SK-N-SH treated with all-trans-retinoic acid at 6 μM for 48 hours (cell line): ENCODE measurements at regions not wholly inside any gene's neighbourhood (a gene's known extent, or its start where the extent isn't known, plus 50 kb on each side); places are given as distances from the start of the nearest gene placed in this dataset.

Experiments
- ATAC-seq: fragments of 200-7000 bp; cut with Tn5 transposase; 3 replicates; pipeline ENCODE4 v1.9.1; 2020; ENCODE audit warnings: mild to moderate bottlenecking, moderate library complexity
- BACH2 ChIP-seq: fragments of 250-450 bp; sonication (Bioruptor Pico); IDR thresholded peaks from 2 replicates; pipeline ENCODE4 v1.9.0; 2021; ENCODE audit warnings: mild to moderate bottlenecking, borderline replicate concordance
- CREB5 ChIP-seq: fragments of 250-450 bp; sonication (Bioruptor Pico); IDR thresholded peaks from 2 replicates; pipeline ENCODE4 v1.5.1; 2020; ENCODE audit warnings: low read depth, mild to moderate bottlenecking, moderate library complexity
- CSDC2 ChIP-seq: fragments of 250-450 bp; sonication (Bioruptor Pico); IDR thresholded peaks from 2 replicates; pipeline ENCODE4 v1.5.0; 2020; ENCODE audit warnings: mild to moderate bottlenecking, moderate library complexity
- ESRRG ChIP-seq: fragments of 250-450 bp; sonication (Bioruptor Pico); IDR thresholded peaks from 2 replicates; pipeline ENCODE4 v1.6.1; 2021; ENCODE audit warnings: mild to moderate bottlenecking
- GLIS3 ChIP-seq: fragments of 250-450 bp; sonication (Bioruptor Pico); IDR thresholded peaks from 2 replicates; pipeline ENCODE4 v1.5.0; 2020; ENCODE audit warnings: mild to moderate bottlenecking, moderate library complexity
- ISL1 ChIP-seq: fragments of 250-450 bp; sonication (Bioruptor Pico); IDR thresholded peaks from 2 replicates; pipeline ENCODE4 v2.1.2; 2022; ENCODE audit warnings: mild to moderate bottlenecking, moderate library complexity
- OSR1 ChIP-seq: fragments of 250-450 bp; sonication (Bioruptor Pico); IDR thresholded peaks from 2 replicates; pipeline ENCODE4 v1.8.0; 2022; ENCODE audit warnings: moderate library complexity, mild to moderate bottlenecking, inconsistent platforms
- PPARA ChIP-seq: fragments of 250-450 bp; sonication (Bioruptor Pico); IDR thresholded peaks from 2 replicates; pipeline ENCODE4 v1.5.0; 2020; ENCODE audit warnings: mild to moderate bottlenecking, borderline replicate concordance
- RARB ChIP-seq: fragments of 250-450 bp; sonication (Bioruptor Pico); IDR thresholded peaks from 2 replicates; pipeline ENCODE4 v1.8.0; 2021; ENCODE audit warnings: mild to moderate bottlenecking, moderate library complexity
- SNAI2 ChIP-seq: fragments of 250-450 bp; sonication (Bioruptor Pico); IDR thresholded peaks from 2 replicates; pipeline ENCODE4 v1.5.0; 2020; ENCODE audit warnings: mild to moderate bottlenecking, moderate library complexity
- TCF4 ChIP-seq: fragments of 250-450 bp; sonication (Bioruptor Pico); IDR thresholded peaks from 2 replicates; pipeline ENCODE4 v1.8.0; 2021; ENCODE audit warnings: mild to moderate bottlenecking, moderate library complexity, borderline replicate concordance
- TOX ChIP-seq: fragments of 250-450 bp; sonication (Bioruptor Pico); IDR thresholded peaks from 2 replicates; pipeline ENCODE4 v1.8.0; 2021; ENCODE audit warnings: mild to moderate bottlenecking, moderate library complexity, borderline replicate concordance
- ZC3H10 ChIP-seq: fragments of 250-450 bp; sonication (Bioruptor Pico); IDR thresholded peaks from 2 replicates; pipeline ENCODE4 v1.5.1; 2021; ENCODE audit warnings: mild to moderate bottlenecking, moderate library complexity
- ZFP3 ChIP-seq: fragments of 250-450 bp; sonication (Bioruptor Pico); IDR thresholded peaks from 2 replicates; pipeline ENCODE4 v1.5.0; 2020; ENCODE audit warnings: mild to moderate bottlenecking, moderate library complexity
- ZNF565 ChIP-seq: fragments of 450-650 bp; formaldehyde crosslinking; conservative IDR thresholded peaks from 2 replicates; pipeline ENCODE4 v1.5.0; 2020; ENCODE audit warnings: low read depth, mild to moderate bottlenecking, moderate library complexity
- ZNF70 ChIP-seq: fragments of 450-650 bp; formaldehyde crosslinking; IDR thresholded peaks from 2 replicates; pipeline ENCODE4 v1.5.0; 2020; ENCODE audit warnings: mild to moderate bottlenecking, moderate library complexity
- ZNF8 ChIP-seq: fragments of 450-650 bp; formaldehyde crosslinking; IDR thresholded peaks from 2 replicates; pipeline ENCODE4 v1.5.0; 2020; ENCODE audit warnings: mild to moderate bottlenecking, moderate library complexity
- TF ChIP-seq, protein P1 (sequence below): fragments of 250-450 bp; sonication (Bioruptor Pico); IDR thresholded peaks from 2 replicates; pipeline ENCODE4 v1.5.0; 2020; ENCODE audit warnings: mild to moderate bottlenecking, moderate library complexity
- TF ChIP-seq, protein P2 (sequence below): fragments of 250-450 bp; sonication (Bioruptor Pico); IDR thresholded peaks from 2 replicates; pipeline ENCODE4 v1.8.0; 2021; ENCODE audit warnings: low read depth, mild to moderate bottlenecking, moderate library complexity, borderline replicate concordance
- TF ChIP-seq, protein P3 (sequence below): fragments of 250-450 bp; sonication (Bioruptor Pico); IDR thresholded peaks from 2 replicates; pipeline ENCODE4 v1.8.0; 2020; ENCODE audit warnings: mild to moderate bottlenecking, moderate library complexity, borderline replicate concordance

- TF ChIP-seq ZC3H10 (CRISPR knock-in tag): no peak
- no peak for ATAC-seq
These were observed 170.4 kb downstream of the RHOU start for GRCh38 chr1:228905701-228906101.

DNA sequence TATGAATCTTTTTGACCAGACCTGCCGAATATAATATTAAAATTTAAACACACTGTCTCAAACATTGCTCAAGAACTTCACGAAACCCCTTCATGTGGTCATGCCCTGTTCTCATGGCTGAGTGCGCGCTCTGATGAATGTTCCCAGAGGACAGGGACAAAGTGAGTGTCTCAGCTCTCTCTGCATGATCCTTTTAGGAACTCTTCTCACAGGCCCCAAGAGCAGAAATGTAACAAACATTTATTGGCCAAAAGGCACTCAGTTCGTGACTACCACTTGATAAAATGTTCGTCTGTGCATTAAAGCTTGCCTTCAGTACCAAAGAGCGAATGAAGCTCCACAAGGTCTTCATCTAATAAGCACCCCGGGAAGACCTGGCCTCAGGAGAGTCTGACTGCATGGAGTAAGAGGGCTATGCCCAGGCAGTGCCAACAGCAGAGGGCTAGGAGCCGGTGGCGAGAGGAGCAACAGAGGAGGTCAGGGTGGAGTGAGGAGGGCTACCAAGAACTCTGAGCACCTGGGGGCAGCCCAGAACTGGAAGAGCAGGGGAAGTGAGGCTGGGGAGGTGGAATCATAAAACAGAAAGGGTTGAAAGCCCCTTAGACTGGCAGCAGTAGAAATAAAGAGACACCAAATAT lies 171.1 kb downstream of the RHOU start:
- TF ChIP-seq SNAI2 (CRISPR knock-in tag) (no peak), ZNF8 (CRISPR knock-in tag) (no peak), ESRRG (CRISPR knock-in tag) (no peak), ISL1 (CRISPR knock-in tag) (no peak), RARB (no peak), ZNF565 (CRISPR knock-in tag) (no peak), GLIS3 (CRISPR knock-in tag) (no peak), BACH2 (CRISPR knock-in tag) (no peak), TCF4 (no peak), PPARA (no peak), OSR1 (CRISPR knock-in tag) (no peak), CSDC2 (CRISPR knock-in tag) (no peak), ZFP3 (CRISPR knock-in tag) (no peak)
- TF ChIP-seq, protein P1, sequence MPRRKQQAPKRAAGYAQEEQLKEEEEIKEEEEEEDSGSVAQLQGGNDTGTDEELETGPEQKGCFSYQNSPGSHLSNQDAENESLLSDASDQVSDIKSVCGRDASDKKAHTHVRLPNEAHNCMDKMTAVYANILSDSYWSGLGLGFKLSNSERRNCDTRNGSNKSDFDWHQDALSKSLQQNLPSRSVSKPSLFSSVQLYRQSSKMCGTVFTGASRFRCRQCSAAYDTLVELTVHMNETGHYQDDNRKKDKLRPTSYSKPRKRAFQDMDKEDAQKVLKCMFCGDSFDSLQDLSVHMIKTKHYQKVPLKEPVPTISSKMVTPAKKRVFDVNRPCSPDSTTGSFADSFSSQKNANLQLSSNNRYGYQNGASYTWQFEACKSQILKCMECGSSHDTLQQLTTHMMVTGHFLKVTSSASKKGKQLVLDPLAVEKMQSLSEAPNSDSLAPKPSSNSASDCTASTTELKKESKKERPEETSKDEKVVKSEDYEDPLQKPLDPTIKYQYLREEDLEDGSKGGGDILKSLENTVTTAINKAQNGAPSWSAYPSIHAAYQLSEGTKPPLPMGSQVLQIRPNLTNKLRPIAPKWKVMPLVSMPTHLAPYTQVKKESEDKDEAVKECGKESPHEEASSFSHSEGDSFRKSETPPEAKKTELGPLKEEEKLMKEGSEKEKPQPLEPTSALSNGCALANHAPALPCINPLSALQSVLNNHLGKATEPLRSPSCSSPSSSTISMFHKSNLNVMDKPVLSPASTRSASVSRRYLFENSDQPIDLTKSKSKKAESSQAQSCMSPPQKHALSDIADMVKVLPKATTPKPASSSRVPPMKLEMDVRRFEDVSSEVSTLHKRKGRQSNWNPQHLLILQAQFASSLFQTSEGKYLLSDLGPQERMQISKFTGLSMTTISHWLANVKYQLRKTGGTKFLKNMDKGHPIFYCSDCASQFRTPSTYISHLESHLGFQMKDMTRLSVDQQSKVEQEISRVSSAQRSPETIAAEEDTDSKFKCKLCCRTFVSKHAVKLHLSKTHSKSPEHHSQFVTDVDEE (CRISPR knock-in tag): no peak
- TF ChIP-seq, protein P2, sequence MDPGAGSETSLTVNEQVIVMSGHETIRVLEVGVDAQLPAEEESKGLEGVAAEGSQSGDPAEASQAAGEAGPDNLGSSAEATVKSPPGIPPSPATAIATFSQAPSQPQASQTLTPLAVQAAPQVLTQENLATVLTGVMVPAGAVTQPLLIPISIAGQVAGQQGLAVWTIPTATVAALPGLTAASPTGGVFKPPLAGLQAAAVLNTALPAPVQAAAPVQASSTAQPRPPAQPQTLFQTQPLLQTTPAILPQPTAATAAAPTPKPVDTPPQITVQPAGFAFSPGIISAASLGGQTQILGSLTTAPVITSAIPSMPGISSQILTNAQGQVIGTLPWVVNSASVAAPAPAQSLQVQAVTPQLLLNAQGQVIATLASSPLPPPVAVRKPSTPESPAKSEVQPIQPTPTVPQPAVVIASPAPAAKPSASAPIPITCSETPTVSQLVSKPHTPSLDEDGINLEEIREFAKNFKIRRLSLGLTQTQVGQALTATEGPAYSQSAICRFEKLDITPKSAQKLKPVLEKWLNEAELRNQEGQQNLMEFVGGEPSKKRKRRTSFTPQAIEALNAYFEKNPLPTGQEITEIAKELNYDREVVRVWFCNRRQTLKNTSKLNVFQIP (CRISPR knock-in tag): no peak
- TF ChIP-seq, protein P3, sequence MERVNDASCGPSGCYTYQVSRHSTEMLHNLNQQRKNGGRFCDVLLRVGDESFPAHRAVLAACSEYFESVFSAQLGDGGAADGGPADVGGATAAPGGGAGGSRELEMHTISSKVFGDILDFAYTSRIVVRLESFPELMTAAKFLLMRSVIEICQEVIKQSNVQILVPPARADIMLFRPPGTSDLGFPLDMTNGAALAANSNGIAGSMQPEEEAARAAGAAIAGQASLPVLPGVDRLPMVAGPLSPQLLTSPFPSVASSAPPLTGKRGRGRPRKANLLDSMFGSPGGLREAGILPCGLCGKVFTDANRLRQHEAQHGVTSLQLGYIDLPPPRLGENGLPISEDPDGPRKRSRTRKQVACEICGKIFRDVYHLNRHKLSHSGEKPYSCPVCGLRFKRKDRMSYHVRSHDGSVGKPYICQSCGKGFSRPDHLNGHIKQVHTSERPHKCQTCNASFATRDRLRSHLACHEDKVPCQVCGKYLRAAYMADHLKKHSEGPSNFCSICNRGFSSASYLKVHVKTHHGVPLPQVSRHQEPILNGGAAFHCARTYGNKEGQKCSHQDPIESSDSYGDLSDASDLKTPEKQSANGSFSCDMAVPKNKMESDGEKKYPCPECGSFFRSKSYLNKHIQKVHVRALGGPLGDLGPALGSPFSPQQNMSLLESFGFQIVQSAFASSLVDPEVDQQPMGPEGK (CRISPR knock-in tag): no peak
- ATAC-seq: no peak

- ATAC-seq: no peak
These were observed 176.2 kb downstream of the RHOU start for GRCh38 chr1:228911225-228912210.

More at GRCh38 chr1:228911225-228912210, 176.2 kb downstream of the RHOU start:
- TF ChIP-seq ZFP3 (CRISPR knock-in tag) (no peak), ISL1 (CRISPR knock-in tag) (no peak), RARB (no peak), PPARA (no peak), OSR1 (CRISPR knock-in tag) (no peak), ZC3H10 (CRISPR knock-in tag) (no peak), CSDC2 (CRISPR knock-in tag) (no peak), ESRRG (CRISPR knock-in tag) (no peak), CREB5 (CRISPR knock-in tag) (no peak), ZNF70 (CRISPR knock-in tag) (no peak), TOX (CRISPR knock-in tag) (no peak), ZNF565 (CRISPR knock-in tag) (no peak), SNAI2 (CRISPR knock-in tag) (no peak), GLIS3 (CRISPR knock-in tag) (no peak), TCF4 (no peak)
- TF ChIP-seq, protein P1 (CRISPR knock-in tag): no peak
